Breast epithelium (tissue), 3 donors: ENCODE measurements at regions not wholly inside any gene's neighbourhood (a gene's known extent, or its start where the extent isn't known, plus 50 kb on each side); places are given as distances from the start of the nearest gene placed in this dataset.

Experiments
- CTCF ChIP-seq, 3 donors: fragments of 450-650 bp; IDR thresholded peaks; one replicate each; pipeline ENCODE4 v1.5.1; 2016 to 2017; ENCODE audit warnings: antibody characterized with exemption in 3 of 3, mild to moderate bottlenecking in 3 of 3, moderate library complexity in 3 of 3
- POLR2AphosphoS5 ChIP-seq, 3 donors: sonication (generic); formaldehyde crosslinking; IDR thresholded peaks; one replicate each; pipeline ENCODE4 v1.6.1; 2017; ENCODE audit warnings: antibody characterized with exemption in 3 of 3

- TF ChIP-seq CTCF (IDR thresholded peaks at IDR 0.05) (no peak), POLR2AphosphoS5 (IDR thresholded peaks at IDR 0.05) (no peak)
Observed at GRCh38 chr9:2307480-2307879, 292.3 kb downstream of the SMARCA2 start.
